Fibroblast of skin of abdomen (primary cell): ENCODE measurements at regions not wholly inside any gene's neighbourhood (a gene's known extent, or its start where the extent isn't known, plus 50 kb on each side); places are given as distances from the start of the nearest gene placed in this dataset.
A peak's percentile ranks its signal among the peaks of the same experiment; 100 is the strongest.
"Not testable (repeated sequence)": the region's sequence is repeated elsewhere in the genome, so short reads cannot be mapped to it uniquely, and the experiment has no call there.

ENCODE experiments used
- DNase-seq: peaks from one replicate; pipeline ENCODE4 v3.0.0-alpha.2; 2013

DNA sequence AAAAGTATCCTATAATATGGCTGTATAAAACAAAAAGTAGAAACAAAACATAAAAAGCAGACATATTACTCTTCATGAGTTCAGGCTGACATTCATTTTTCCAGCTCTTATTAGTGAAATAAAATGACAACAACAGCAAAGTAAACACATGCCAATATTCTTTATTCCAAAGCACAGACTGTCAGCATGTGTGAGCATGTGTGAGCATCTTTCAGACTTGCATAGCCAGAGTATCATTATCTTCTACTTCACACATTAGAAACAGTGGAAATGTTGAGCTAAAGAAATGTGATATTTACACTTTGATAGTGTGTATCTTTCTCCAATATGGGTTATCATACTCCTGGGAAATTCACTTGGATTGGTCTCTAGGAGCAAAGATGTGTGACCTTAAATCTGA lies 476.6 kb upstream of the TMEM132C start:
- no peak for DNase-seq

- no peak for DNase-seq
These were observed 475.8 kb upstream of the TMEM132C start for GRCh38 chr12:127791217-127791616.

DNA sequence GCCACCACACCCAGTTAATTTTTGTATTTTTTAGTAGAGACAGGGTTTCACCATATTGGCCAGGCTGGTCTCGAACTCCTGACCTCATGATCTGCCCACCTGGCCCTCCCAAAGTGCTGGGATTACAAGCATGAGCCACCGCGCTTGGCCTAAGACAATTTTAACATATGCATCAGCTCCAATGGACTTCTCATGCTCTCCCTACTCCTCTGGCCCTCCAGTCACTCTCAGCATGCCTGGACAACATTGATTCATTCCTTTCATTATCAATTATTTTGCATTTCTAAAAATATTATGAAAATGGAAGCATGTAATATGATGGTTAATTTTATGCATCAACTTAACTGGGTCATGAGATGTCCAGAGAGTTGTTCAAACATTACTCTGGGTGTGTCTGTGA lies 469.1 kb upstream of the TMEM132C start:
- no peak for DNase-seq

GRCh38 chr12:127802271-127802670 lies 464.7 kb upstream of the TMEM132C start:
- DNase-seq: no peak

GRCh38 chr12:127803545-127803944 lies 463.4 kb upstream of the TMEM132C start:
- DNase-seq: no peak

DNA sequence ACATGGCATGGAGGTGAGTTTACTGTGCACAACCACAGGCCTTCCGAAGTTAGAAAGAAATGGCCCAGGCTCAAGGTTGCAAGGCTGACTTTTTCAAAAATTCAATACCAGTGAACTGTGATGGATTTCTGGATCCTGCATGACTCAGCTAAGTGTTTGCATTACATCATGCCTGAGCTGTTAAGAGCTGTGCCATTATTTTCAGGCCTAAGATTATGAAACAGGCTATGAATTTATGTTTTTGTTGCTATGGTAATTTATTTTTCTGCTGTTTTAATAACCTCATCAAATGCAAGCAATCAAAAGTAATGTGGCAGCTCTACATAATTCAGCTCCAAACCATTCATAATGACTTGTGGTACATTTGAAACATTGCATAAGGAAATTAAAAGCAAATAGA lies 457.7 kb upstream of the TMEM132C start:
- DNase-seq: peak; percentile 87

GRCh38 chr12:127810041-127810440 lies 456.9 kb upstream of the TMEM132C start:
- peak; percentile 99 for DNase-seq

- peak; percentile 77 for DNase-seq
These were observed 456.5 kb upstream of the TMEM132C start for GRCh38 chr12:127810459-127810858.

- peak; percentile 95 for DNase-seq
These were observed 455.0 kb upstream of the TMEM132C start for GRCh38 chr12:127811988-127812387.

GRCh38 chr12:127813147-127813546 lies 453.8 kb upstream of the TMEM132C start:
- DNase-seq: no peak

DNA sequence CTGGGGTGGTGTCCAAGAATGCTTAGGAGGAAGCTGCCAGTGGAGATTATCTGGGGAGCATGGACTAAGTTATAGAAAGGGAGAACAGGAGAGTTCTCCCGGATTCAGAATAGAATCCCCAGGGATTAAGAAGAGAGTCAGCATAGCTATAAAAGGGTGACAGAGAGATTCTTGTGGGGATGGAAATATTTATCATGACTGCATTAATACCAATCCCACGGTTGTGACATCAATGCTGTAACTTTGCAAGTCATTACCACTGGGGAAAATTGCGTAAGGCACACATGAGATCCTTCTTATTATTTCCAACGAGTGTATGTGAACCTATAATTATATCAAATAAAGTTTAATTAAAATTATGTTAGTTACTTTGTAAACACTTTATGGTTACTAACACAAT lies 447.9 kb upstream of the TMEM132C start:
- peak; percentile 36 for DNase-seq

GRCh38 chr12:127820271-127820670 lies 446.7 kb upstream of the TMEM132C start:
- no peak for DNase-seq

DNA sequence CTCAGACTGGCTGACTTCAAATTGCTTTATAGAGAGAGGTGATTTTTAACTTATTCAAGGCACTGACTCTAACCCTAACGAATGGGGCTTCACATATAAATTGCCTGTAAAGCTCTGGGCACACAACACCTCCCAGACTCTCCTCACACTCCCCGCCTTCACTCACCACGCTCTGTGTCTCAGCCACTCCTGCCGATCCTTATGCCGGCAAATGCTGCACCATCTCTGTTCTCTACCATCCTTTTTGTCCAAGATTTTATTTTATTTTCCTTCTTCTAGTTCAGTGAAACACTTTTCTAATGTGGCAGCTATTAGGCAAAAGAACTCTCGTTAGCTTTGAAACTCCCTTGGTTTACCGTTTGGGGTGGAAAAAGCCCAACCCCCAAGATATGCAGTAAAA lies 446.1 kb upstream of the TMEM132C start:
- no peak for DNase-seq

- DNase-seq: no peak
These were observed 444.1 kb upstream of the TMEM132C start for GRCh38 chr12:127822809-127823411.

GRCh38 chr12:127823801-127824200 lies 443.2 kb upstream of the TMEM132C start:
- DNase-seq: no peak

- no peak for DNase-seq
These were observed 437.5 kb upstream of the TMEM132C start for GRCh38 chr12:127829281-127830064.

DNA sequence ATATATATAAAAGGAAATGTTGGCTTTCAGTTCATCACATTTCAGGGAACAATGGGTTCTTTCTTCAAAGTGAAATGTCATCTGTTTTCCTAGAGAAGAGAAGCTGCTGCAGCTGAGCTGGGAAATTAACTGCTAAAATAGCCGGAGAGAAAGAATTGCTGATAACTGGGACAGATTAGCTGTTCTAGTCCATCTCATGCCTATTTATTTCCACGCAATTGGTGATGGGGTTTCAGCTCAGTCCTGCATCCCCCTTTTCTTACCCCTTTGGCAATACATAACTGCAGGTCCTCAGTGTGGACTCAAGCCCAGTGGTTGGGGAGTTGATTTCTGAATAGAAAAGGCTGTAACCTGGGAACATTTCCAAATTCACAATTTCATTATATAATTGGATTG lies 436.9 kb upstream of the TMEM132C start:
- DNase-seq: no peak

- no peak for DNase-seq
These were observed 436.2 kb upstream of the TMEM132C start for GRCh38 chr12:127830730-127831129.

DNA sequence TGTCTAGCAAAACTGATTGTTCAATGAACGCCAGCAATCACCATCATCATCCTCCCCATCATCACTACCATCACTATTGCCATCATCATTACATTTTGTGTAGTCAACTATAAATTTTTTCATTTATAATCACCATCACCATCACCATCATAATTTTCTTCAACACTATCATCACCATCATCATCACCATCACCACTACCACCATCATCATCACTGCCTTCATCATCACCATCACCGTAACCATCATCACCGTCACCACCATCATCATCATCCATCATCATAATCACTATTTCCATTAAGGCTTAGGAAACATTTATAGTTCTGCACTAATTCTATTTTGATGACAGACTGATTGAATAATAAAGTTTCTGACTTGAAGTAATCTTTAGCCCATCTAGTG lies 434.8 kb upstream of the TMEM132C start:
- DNase-seq: no peak

DNA sequence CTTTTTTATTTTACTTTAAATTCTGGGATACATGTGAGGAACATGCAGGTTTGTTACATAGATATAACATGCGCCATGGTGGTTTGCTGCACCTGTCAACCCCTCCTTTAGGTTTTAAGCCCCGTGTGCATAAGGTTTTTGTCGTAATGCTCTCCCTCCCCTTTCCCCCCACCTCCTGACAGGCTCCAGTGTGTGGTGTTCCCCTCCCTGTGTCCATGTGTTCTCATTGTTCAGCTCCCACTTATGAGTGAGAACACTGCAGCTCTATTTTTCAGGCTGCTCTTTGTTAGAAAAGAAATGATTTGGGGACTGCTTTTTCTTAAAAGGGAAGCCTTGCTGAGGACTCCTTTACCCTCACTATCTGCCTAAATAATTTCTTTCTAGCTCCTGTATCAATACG lies 430.2 kb upstream of the TMEM132C start:
- not testable (repeated sequence) for DNase-seq

GRCh38 chr12:127857661-127858060 lies 409.3 kb upstream of the TMEM132C start:
- DNase-seq: no peak

DNA sequence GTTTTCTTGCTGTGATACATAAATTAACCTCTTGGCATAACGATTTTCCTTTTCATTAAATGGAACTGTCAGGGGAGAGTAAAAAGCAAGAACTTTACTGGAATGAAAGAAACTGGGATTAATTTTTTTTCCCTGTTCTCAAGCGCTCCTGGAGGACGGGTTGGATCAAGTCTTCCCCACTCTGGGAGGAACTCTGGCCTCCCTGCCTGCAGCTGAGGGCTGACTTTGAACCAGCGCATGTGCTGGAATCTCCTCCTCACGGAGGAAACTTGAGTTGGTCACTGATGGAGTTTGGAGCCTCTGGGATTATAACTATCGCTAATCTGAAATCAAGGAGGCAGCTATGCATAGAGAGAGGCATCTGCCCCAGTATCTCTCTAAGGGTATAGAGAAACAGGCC lies 406.4 kb upstream of the TMEM132C start:
- no peak for DNase-seq

DNA sequence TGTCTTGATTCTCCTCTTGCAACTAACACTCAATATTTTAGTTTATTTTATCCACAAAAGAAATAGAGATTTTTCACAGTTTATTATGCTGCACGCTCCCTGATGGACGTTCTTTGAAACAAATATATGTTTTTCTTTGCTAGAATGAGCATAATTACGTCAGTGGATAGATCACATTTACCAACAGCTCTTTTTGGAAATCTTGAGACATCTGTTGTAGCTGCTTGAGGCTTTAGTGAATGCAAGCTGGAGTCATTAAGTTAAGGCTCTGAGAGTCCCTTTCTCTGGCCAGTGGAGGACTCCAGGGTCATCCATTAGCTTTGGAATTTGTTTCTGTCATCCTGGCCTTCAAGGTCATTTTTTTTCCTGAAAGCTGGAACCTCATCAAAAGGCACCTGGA lies 405.6 kb upstream of the TMEM132C start:
- no peak for DNase-seq

- no peak for DNase-seq
These were observed 393.7 kb upstream of the TMEM132C start for GRCh38 chr12:127873306-127873705.
